ENCODE measurements at regions not wholly inside any gene's neighbourhood (a gene's known extent, or its start where the extent isn't known, plus 50 kb on each side); places are given as distances from the start of the nearest gene placed in this dataset.

- no peak for TF ChIP-seq CTCF (conservative IDR thresholded peaks at IDR 0.05)
- no peak for TF ChIP-seq EZH2 (IDR thresholded peaks at IDR 0.05; ENCODE audit: low read depth)
- no peak for DNase-seq
- Histone ChIP-seq H3K9me2 (ENCODE audit: insufficient read depth) (no peaks in the 10 kb centered on the region), H3K4me2 (no peak overlapping the region), H3F3A (ENCODE audit: insufficient read depth, low read depth) (no peaks in the 10 kb centered on the region), H3K4me1 (replicated peaks; ENCODE audit: insufficient read depth) (no peaks in the 10 kb centered on the region), H2AFZ (no peak overlapping the region), H4K20me1 (ENCODE audit: insufficient read depth) (no peaks in the 10 kb centered on the region), H3K36me3 (ENCODE audit: low read depth) (no peaks in the 10 kb centered on the region), H3K79me2 (ENCODE audit: low read depth) (no peaks in the 10 kb centered on the region), H3K4me3 (no peak overlapping the region), H3K9me3 (ENCODE audit: insufficient read depth, low read depth) (no peaks in the 10 kb centered on the region), H3K27ac (no peak overlapping the region), H3K27me3 (ENCODE audit: insufficient read depth, low read depth) (no peaks in the 10 kb centered on the region)
- intact Hi-C loops (cut with micrococcal nuclease; ENCODE audit: unreplicated experiment) = no loop called here
- ChIA-PET POLR2A (ENCODE audit: unreplicated experiment) (no interaction called here), CTCF (no interaction called here)
- BruUV-seq (replicated peaks) = no TSS peak
Measured at GRCh38 chr6:117034547-117034946, 157.5 kb downstream of the RFX6 start.

GRCh38 chr6:117034971-117035370, 157.9 kb downstream of the RFX6 start:
- Histone ChIP-seq H3K9me3 (ENCODE audit: insufficient read depth, low read depth) (no peaks in the 10 kb centered on the region), H3K4me3 (no peak overlapping the region), H3K9me2 (ENCODE audit: insufficient read depth) (no peaks in the 10 kb centered on the region), H3K36me3 (ENCODE audit: low read depth) (no peaks in the 10 kb centered on the region), H3K27me3 (ENCODE audit: insufficient read depth, low read depth) (no peaks in the 10 kb centered on the region), H3K27ac (no peak overlapping the region), H2AFZ (no peak overlapping the region), H3F3A (ENCODE audit: insufficient read depth, low read depth) (no peaks in the 10 kb centered on the region), H3K4me1 (replicated peaks; ENCODE audit: insufficient read depth) (no peaks in the 10 kb centered on the region), H4K20me1 (ENCODE audit: insufficient read depth) (no peaks in the 10 kb centered on the region), H3K79me2 (ENCODE audit: low read depth) (no peaks in the 10 kb centered on the region), H3K4me2 (no peak overlapping the region)
- BruUV-seq (replicated peaks) = no TSS peak
- intact Hi-C loops (cut with micrococcal nuclease; ENCODE audit: unreplicated experiment) = no loop called here
- CTCF ChIA-PET = no interaction called here
- DNase-seq = no peak
- TF ChIP-seq EZH2 (IDR thresholded peaks at IDR 0.05; ENCODE audit: low read depth) (no peak), CTCF (conservative IDR thresholded peaks at IDR 0.05) (no peak)
- POLR2A ChIA-PET (ENCODE audit: unreplicated experiment) = no interaction called here

GRCh38 chr6:117050301-117050700, 173.3 kb downstream of the RFX6 start:
- intact Hi-C loops (cut with micrococcal nuclease; ENCODE audit: unreplicated experiment) = no loop called here

More at GRCh38 chr6:117050301-117050700, 173.3 kb downstream of the RFX6 start:
- Histone ChIP-seq H2AFZ (no peak overlapping the region), H3K4me3 (no peak overlapping the region), H3K4me1 (replicated peaks; ENCODE audit: insufficient read depth) (no peaks in the 10 kb centered on the region), H3K4me2 (no peak overlapping the region), H3K27me3 (ENCODE audit: insufficient read depth, low read depth) (no peaks in the 10 kb centered on the region), H3K79me2 (ENCODE audit: low read depth) (no peaks in the 10 kb centered on the region), H3K9me3 (ENCODE audit: insufficient read depth, low read depth) (0 out of 2 replicates have a peak, but pooled peaks cover 3% of the 10 kb centered on the region), H3K27ac (no peak overlapping the region), H3K9me2 (ENCODE audit: insufficient read depth) (no peaks in the 10 kb centered on the region; the same call in 1 of the 2 replicates), H4K20me1 (ENCODE audit: insufficient read depth) (no peaks in the 10 kb centered on the region; the same call in none of the 2 replicates), H3F3A (ENCODE audit: insufficient read depth, low read depth) (no peaks in the 10 kb centered on the region), H3K36me3 (ENCODE audit: low read depth) (no peaks in the 10 kb centered on the region)
- no peak for DNase-seq
- no TSS peak for BruUV-seq (replicated peaks)
- POLR2A ChIA-PET (ENCODE audit: unreplicated experiment) = no interaction called here
- CTCF ChIA-PET = no interaction called here
- TF ChIP-seq EZH2 (IDR thresholded peaks at IDR 0.05; ENCODE audit: low read depth) (no peak), CTCF (conservative IDR thresholded peaks at IDR 0.05) (no peak)
